GM18873 (cell line): ENCODE measurements at regions not wholly inside any gene's neighbourhood (a gene's known extent, or its start where the extent isn't known, plus 50 kb on each side); places are given as distances from the start of the nearest gene placed in this dataset.
"Not testable (repeated sequence)": the region's sequence is repeated elsewhere in the genome, so short reads cannot be mapped to it uniquely, and the experiment has no call there.

Experiments
- ATAC-seq: cut with Tn5 transposase; IDR thresholded peaks from one replicate; pipeline ENCODE4 v1.9.1; 2021; ENCODE audit warnings: mild to moderate bottlenecking, moderate library complexity, moderate number of reproducible peaks; ENCODE audit not compliant: unreplicated experiment, low FRiP score

DNA sequence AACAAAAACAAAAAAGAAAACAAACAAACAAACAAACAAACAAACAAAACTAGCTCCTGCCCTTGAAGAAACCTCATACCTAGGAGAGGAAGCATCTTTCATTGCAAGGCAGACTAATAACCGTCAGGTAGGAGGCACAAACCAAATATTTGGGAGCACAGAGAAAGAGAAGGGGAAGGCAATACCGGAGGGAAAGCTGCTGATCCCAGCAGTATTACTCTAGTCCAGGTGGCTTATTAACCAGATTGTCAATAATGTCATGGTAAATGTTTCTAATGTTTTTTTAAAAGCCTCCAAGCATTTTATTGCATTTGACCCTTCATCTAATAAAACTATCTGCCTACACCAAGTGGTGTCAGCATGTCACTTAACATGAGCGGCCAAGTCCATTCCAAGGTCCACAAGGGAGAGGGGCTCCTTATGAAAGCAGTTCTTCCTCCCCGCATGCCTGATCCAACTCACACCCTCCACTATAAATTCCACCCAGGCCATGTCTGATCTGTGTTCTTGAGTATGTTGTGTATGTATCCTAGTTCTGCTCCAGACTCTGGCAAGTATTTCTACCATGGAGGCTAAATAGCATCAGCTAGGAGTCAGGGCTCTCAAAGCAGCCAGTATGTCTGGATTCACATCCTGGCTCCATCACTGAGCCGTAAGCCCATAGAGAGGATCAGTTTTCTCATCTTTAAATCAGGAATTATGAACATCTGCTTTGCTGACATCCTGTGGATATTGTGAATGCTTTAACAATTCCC lies 208.1 kb upstream of the TENM4 start:
- no peak for ATAC-seq

DNA sequence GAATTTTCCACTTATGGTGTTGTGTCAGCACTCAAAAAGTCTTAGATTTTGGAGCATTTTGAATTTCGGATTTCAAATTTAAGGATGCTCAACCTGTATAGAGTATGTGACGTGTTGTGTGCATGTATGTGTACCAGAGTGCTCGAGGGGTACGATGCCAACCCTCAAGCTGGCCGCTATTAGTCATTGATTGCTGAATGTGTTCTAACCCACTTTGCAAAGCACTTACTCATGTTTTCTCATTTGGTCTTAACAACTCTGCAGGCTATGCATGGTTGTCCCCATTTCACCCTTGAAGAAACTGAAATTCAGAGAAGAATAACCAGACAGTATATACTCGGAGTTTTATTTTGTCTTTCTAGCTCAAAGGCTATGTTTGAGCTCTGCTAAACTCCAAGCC lies 196.4 kb upstream of the TENM4 start:
- ATAC-seq, result no peak

DNA sequence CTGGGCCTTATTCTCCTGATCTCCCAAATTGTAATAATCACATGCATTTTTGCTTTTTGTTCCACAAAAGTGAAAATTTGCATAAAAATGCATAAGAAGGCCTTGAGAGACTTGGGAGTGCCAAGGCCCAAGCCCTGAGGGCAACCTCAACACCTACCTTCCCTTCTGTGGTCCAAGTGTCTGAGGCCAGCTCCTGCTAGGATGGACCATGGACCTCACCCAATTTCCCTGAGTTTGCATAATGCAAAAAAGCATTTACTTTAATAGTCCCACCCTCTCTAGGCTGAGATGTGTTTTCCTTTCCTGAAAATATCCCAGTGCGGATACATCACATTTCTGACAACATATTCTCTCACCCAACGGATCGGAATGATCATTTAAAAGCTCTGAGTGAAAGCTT lies 194.1 kb upstream of the TENM4 start:
- no peak for ATAC-seq

DNA sequence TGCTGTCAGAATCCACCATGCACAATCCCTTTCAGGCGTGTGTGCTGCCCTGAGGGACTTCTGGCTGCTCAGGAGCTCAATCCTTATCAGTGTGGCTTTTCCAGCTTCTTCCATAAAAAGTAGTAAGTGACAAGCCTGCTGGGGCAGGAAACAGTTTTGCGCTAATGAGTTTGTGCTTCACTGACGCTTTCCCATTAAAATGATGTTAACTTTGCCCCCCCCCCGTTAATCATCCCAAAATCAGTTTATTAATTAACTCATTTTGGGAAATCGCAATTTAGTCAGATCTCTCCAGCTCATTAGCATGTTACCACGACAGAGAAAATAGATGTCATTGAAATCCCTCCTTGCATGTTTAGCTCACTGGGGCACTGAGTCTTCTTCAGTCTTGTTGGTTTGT lies 186.5 kb upstream of the TENM4 start:
- ATAC-seq, result no peak

DNA sequence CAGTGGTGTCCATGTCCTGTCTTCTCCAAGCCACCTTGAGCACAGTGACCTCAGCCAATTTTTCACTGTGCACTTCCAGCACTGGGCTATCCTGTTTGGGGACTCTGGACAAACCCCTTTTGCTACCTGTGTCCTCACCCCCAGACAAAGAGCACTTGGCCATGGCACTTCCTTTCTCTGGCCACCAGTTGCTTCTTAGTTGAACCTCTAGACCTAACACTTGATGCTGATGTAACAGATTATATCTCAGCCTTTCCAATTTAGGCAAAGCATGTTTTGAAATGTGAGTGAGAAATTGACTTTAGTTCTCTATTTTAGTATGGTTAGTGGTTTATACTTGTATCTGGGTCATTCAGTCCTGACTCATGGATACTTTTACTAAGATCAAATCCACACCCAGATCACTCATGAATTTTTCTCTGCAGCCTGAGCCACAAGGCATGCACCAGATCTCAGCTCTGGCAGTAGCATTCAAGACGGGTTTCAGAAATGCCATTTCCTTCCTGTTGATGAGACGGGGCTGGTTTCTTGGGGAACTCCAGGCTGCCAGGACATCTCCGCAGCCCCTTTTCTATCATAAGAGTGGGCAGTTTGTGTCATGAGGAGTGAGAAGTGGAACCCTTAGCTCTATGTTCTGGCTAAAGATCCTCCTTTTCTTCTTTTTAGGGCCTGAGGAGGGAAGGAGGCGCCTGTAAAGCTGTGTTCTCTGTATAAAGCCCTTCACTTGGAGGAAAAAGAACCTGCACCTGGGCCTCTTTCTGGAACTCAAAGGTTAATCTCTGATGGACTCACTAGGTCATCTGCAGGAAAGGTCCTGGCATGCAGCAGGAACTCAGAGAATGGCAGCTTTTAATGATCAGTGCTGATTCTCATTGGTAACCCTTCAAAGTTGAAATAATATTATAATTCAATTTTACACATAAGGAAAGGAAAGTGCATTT lies 185.6 kb upstream of the TENM4 start:
- peak; percentile 74 for ATAC-seq

DNA sequence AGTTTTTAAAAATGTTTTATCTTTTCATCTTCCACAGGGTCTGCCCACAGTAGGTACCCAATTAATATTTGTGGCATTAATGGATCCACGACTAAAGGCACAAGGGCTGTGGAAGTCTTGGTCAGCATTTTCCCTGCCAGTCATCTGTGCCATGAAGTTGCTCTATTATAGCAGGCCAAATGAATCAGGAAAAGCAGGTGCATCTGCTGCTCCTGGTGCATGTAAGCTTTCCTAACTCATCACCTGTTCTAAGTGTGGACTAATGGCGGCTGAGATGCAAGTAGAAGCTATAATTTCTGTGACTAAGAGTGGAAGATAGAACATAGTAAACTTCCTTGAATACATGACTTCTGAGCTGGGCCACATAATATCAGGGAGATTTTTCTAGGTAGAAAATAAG lies 182.5 kb upstream of the TENM4 start:
- no peak for ATAC-seq

DNA sequence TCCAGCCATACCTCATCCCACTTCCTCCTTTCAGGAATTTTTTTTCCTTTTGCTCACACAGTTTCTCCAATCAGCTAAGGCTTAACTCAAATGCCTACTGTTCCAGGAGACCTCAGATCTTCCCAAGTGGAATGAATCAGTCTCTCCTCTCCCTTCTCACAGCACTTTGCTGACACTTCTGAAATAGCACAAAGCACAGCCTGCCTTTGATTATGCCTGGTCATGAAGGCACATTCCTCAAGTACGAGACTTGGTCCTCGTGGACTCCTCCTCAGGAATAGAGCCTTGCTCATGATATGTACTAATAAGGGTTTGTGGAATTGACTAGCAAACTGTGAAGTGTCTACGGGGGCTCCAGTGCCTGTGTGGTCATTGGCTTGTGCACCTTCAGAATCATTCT lies 176.7 kb upstream of the TENM4 start:
- ATAC-seq, result no peak

DNA sequence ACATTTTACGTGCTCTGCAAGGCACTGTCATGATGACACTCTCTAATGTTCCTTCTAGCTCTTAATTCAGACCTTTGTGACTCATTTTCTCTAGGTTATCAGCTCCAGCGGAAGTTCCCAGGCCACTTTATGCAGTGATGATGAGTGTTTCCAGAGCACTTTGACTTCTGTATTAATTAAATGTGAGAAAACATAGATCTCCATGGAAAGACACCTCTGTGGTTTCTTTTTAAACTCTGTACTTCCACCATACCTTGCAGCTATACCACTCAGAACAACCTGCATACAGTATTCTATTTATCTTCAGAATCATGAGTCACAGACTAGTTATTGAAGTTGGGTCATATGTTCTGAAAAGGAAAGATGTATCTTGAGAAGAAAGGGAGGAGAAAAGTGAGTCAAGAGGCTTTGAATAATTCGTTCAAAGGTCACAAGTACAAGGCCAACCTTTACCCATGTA lies 175.6 kb upstream of the TENM4 start:
- no peak for ATAC-seq

DNA sequence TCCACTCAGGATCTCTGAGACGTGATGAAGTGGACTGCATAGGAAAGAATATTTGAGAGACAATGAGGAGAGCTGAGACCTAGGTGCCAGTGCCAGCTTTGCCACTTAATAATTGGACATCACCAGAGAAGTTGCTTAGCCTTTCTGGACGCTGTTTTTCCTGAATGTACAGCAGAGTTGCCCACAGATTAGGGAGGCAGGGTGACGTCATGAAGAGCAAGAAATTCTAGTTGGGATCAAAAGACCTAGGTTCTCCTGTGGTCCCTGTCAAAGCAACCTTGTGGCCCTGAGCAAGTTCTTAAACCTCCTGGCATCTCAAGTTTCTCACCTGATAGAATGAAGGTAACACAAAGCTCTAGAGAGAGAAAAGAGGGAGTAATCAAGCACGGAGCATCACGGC lies 174.6 kb upstream of the TENM4 start:
- ATAC-seq, result no peak

DNA sequence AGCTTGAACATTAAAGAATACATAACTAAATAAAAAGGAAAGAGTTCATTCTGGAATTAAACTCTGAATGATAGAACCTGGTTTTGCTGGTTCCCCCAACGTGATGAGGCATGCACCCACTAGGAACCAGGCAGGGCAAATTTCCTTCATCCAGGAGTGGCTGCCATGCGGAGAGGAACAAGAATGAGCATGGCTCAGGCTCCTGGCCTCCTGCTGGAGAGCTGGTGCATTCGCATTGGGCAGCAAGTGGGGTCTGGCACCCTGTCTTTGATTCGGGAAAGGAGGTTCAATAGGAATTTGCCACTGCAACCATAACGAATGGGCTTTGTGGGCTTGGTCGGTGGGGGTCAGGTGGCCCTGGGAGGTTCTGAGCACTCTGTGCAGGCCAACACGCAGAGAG lies 169.8 kb upstream of the TENM4 start:
- ATAC-seq, result no peak

DNA sequence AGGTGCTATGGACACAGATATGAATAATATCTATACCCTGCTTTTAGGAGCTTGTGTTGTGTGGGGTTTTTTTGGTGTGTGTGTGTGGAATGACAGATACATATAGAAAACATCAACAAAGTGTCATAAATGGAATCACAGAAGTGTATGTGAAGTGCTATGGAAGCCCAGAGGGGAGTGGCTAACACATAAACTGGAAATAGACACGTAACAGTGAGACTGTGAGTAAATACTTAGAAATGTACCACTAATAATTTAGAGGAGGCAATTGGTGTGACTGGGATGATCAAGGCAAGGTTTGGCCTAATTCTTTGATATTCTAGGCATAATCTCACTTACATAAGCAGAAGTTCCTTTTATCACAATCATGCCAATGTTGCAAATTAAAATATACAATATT lies 169.3 kb upstream of the TENM4 start:
- no peak for ATAC-seq

DNA sequence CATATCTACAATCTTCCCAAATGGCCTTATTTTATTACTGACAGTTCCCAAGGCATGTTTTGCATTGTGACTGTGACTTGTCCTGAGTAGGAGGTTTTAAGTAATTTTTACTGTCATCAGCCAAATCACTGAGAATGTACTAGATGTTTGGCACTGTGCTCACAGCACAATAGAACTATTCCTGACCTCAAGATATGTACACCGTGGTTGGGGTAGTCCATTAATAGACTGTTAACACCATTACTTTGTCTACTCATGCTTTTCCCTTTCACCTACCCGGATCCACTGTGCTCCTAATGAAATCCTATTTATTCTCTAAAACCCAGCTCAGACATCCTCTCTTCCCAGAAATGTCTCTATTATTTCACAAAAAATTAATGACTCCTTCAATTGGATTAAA lies 168.7 kb upstream of the TENM4 start:
- ATAC-seq, result no peak

DNA sequence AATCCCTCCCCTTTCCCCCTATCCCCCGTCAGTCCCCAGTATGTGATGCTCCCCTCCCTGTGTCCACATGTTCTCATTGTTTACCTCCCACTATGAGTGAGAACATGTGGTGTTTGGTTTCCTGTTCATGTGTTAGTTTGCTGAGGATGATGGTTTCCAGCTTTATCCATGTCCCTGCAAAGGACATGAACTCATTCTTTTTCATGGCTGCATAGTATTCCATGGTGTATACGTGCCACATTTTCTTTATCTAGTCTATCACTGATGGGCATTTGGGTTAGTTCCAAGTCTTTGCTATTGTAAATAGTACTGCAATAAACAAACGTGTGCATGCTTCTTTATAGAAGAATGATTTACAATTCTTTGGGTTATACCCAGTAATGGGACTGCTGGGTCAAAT lies 165.6 kb upstream of the TENM4 start:
- ATAC-seq, result not testable (repeated sequence)

DNA sequence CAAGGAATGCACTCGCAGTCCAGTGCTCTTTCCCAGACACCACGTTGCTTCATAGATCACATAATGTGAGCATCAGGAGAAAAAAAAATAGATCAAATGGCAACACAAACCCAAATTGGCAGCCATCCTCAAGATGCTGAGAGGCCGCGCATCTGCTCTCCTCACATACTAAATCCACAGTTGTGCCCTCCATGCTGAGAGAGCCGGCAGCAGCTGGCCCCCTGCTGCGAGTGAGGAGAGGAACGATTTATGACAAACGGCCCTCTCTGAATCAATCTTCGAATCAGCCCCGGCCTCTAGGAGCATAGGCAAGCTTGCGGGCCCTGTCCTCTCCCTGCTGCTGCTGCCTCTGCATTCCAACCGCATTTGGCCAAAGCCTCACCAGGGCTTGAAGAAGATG lies 159.9 kb upstream of the TENM4 start:
- ATAC-seq, result no peak

DNA sequence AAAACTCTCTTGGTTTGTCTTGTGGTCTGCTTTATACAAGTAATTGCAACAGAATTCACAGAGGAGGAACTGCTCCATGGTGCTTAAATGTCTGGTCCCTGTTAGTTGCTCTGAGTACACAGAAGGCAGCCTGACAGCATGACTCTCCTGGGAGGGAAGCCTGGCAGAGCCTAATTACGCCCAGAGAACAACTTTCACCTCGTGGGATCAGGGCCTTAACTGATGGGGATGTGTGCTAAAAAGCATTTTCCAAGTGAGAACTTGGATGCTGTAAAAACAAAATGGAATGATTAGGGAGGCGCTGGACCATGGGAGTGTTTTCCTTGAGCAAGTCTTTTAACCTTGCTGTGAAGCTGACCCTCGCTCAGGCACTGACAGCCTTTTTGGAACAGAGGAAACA lies 154.0 kb upstream of the TENM4 start:
- ATAC-seq, result no peak

DNA sequence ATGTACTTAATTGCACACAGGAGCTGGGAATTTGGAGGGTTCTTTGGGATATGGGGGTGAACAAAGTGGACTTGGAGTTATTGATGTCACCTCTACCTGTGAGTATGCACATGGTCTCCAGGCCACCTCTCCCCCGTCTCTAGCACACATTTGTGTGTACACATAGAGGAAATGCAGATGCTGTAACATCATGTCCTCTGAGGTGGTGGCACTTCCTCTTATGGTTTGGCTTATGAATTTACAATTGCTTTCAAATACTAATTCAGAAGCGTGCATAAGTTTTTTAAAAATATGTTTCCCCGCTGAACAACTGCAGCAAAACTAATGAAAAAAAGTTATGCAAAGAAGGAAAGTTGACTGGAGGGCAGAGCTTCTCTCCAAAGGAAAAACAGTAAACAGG lies 152.0 kb upstream of the TENM4 start:
- no peak for ATAC-seq

DNA sequence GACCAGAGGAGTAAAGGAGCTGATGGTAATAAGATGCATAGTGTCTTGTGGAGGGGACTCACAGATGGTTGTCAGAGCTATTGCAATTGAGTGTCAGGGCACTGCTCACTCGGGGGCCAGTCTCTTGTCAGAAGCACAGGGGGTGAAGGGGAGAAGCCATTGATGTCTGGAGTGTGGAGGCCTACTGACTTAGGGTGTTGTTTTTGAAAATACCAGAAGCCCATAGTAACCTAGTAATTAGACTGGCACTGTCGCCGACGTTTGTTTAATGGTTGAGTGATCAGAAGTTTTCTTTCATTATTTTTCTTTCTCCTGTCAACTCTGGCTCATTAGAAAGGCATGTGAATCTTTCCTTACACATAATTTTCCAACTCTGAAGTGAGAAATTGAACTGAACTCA lies 151.6 kb upstream of the TENM4 start:
- no peak for ATAC-seq

DNA sequence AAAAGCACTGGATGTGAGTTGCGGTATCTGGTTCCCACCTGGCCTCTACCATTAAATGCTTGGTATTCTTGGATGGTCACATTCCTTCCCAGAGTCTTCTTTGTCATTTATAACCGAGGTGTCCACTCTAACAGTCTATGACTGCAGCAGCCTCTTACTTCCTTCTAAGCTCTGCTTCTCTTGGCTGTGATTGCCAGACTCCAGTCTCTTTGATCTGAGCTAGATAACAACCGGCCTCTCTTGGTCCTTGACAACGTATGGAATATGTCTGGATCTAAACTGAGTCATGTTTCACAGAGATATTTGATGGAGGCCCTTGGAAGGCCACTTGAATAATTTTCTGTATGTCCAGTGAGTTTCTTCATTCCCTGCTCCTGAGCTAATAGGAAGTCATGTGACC lies 141.6 kb upstream of the TENM4 start:
- no peak for ATAC-seq

DNA sequence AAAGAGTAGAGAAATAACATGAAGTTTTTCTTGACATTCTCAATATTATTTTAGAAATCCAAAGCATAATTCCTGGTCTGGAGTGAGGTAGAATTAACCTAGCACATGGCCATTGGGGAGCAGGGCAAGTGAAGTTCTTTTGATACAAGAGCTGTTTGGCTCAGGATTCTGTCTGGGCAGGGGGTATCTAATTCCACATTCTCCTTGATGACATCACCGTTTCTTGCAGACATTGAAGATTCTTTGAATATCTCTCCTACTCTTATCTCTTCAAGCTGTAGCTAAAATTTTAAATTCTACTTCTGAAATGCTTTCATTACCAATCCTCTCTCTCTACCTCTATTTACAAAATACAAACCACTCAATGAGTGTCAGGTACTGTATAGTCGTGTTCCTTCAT lies 138.2 kb upstream of the TENM4 start:
- no peak for ATAC-seq

DNA sequence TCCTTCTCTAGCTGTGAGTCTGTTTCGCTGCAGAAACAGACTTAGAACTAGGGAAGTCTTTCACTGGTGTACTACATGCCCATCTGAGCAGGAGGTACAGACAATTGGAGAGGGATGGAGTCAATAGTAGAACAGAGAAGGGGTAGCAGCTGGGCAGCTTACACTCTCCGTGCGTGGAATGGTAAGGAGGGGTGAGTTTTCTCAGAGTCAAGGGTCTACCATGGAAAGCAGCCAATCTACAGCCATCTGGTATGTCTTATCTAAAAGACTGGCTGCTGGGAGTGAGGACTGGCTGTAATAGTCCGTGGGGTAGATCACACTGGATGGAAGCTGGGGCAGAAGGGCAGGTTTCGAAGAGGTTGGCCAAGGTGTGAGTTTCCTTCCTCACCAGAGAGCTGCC lies 137.3 kb upstream of the TENM4 start:
- ATAC-seq, result no peak

DNA sequence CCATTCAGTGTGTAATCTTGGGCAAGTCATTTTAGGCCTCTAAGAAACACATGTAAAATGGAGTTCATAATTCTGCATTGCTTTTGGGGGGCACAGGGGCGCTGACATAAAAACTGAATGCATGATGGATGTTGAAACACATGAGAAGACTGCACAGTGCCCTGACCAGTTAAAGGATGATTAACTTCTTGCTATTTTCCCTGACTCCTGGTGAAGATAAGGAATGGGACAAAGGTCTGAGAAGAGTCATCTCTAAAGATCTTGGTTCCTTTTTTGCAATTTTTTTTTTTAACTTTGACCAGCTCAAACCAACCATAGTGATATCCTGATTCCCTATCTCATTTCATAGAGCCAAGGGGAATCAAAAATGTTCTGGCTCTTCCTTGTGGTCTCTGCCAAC lies 134.9 kb upstream of the TENM4 start:
- ATAC-seq, result no peak

DNA sequence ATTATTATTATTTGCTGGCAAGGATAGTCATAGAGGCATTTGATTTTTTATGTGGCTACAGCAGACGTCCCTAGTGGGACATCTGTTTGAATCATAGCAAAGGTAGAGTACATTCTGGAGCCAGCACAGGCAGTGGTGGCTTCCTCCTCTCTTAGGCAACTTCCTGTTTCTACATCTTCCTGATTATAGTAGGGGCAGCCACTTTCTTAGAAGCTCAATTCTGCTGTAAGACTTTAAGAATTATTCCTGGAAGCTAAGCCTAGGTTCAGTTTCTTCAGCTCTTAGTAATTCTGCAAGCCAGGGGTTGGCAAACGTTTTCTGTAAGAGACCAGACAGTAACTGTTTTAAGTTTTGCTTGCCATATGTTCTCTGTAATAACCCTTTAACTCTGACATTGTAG lies 129.3 kb upstream of the TENM4 start:
- ATAC-seq, result no peak
